Astrocyte (in vitro differentiated cells and primary cell): ENCODE measurements at regions not wholly inside any gene's neighbourhood (a gene's known extent, or its start where the extent isn't known, plus 50 kb on each side); places are given as distances from the start of the nearest gene placed in this dataset.

Experiments used
- EZH2 ChIP-seq: IDR thresholded peaks from 2 replicates; pipeline ENCODE4 v1.6.1; 2012; ENCODE audit warnings: mild to moderate bottlenecking, low read length, inconsistent platforms; ENCODE audit not compliant: insufficient read depth
- TF ChIP-seq, protein P1 (sequence below): IDR thresholded peaks from 2 replicates; pipeline ENCODE4 v1.5.1; 2011; ENCODE audit warnings: low read depth, mild to moderate bottlenecking, inconsistent platforms, low read length, moderate library complexity; ENCODE audit not compliant: insufficient read depth

DNA sequence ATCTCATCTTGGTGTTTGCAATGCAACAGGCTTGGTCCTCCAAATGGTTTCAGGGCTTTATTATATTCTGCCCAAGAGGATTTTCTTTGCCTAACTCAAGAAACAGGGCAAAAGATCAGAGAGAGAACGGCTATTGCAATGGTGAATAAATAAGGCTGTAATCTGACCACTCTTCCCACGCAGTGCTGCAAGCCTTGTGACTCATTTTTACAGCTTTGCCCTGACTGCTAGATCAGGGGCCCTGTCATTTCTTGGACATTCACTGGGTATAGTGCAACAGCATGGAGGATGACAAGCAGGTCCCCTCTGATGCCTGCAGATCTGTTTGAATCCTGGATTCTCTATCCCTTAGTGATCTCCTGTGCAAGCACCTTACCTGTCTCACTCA lies 459.1 kb downstream of the EBF1 start:
- TF ChIP-seq, protein P1, sequence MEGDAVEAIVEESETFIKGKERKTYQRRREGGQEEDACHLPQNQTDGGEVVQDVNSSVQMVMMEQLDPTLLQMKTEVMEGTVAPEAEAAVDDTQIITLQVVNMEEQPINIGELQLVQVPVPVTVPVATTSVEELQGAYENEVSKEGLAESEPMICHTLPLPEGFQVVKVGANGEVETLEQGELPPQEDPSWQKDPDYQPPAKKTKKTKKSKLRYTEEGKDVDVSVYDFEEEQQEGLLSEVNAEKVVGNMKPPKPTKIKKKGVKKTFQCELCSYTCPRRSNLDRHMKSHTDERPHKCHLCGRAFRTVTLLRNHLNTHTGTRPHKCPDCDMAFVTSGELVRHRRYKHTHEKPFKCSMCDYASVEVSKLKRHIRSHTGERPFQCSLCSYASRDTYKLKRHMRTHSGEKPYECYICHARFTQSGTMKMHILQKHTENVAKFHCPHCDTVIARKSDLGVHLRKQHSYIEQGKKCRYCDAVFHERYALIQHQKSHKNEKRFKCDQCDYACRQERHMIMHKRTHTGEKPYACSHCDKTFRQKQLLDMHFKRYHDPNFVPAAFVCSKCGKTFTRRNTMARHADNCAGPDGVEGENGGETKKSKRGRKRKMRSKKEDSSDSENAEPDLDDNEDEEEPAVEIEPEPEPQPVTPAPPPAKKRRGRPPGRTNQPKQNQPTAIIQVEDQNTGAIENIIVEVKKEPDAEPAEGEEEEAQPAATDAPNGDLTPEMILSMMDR: no peak
- TF ChIP-seq EZH2: no peak
